Astrocyte (in vitro differentiated cells and primary cell): ENCODE measurements at regions not wholly inside any gene's neighbourhood (a gene's known extent, or its start where the extent isn't known, plus 50 kb on each side); places are given as distances from the start of the nearest gene placed in this dataset.

Source experiments
- CTCF ChIP-seq: IDR thresholded peaks from 2 replicates; pipeline ENCODE4 v1.5.1; 2011; ENCODE audit warnings: low read depth, mild to moderate bottlenecking, inconsistent platforms, low read length, moderate library complexity; ENCODE audit not compliant: insufficient read depth
- EZH2 ChIP-seq: IDR thresholded peaks from 2 replicates; pipeline ENCODE4 v1.6.1; 2012; ENCODE audit warnings: mild to moderate bottlenecking, low read length, inconsistent platforms; ENCODE audit not compliant: insufficient read depth

- TF ChIP-seq CTCF (no peak), EZH2 (no peak)
Observed at GRCh38 chr6:6981681-6982322, 126.0 kb upstream of the RREB1 start.
